Stimulated activated CD4-positive, alpha-beta T cell treated with anti-CD3 and anti-CD28 coated beads, Interleukin-1b, Interleukin-23, amount 100 ng/mL, for 1 hour (primary cell): ENCODE measurements at regions not wholly inside any gene's neighbourhood (a gene's known extent, or its start where the extent isn't known, plus 50 kb on each side); places are given as distances from the start of the nearest gene placed in this dataset.

Source experiments
- DNase-seq, 2 donors: peaks; one replicate each; pipeline ENCODE4 v3.0.0-alpha.2; 2020; ENCODE audit warnings: low read depth in 2 of 2

DNA sequence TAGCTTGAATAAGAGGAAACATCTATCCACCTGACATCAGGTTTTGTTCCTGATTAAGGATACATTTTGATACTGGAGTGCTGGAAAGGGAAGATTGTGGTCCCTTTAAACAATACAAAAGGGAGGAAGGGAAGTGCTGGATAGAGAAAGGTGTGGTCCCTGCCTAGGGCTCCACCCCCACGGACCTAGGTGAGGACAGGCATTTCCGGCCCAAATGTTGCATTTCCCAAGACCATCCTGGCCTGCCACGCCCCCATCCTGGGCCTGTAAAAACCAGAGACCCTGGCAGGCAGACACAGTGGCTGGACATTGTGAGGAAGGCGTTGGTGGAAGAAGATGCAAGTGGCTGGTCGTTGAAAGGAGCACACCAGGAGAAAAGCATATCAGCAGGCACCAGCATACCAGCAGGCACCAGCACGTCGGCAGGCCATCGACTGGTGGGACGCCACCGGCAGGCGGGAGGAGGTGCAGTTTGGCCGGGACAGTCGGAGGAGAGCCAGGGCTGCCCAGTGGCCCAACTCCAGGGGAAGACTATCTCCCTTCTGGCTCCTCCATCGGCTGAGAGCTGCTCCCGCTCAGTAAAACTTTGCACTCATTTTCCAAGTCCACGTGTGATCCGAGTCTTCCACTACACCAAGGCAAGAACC lies 53.2 kb upstream of the AMN1 start:
- no peak for DNase-seq

DNA sequence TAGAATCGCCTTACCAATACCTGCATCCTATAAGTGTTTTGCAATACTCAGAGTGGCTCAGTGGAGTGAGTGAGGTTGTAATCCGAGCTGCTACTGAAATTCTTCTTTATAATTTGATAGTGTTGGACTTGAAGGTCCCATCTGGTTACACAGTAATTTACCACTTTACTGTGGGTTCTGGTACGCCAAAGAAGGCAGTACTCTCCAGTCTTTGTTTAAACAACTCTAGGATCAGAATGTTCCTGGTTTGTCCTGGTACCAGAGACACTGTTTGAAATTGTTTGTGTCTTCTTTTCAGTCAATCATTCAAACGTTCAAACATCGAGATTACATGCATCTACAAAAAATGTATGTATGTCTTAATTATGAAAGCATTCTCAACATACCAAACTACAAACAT lies 51.3 kb upstream of the AMN1 start:
- no peak for DNase-seq

DNA sequence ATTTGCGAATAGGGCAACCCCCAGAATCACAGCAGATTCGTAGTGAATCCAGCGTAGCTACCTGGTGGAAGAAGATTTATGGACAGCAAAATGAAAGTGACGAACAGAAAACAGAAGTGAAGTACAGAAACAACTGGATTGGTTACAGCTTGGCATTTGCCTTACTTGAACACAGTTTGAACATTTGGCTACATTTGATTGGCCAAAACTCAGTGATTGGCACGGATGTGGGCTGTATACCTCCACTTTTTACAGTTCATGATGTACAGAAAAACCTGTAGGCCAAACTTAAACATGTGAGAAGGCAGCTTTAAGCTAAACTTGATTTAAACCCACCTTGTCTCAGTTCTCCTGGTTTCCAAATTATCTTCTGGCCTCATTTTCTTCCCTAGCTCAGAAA lies 49.9 kb upstream of the AMN1 start:
- no peak for DNase-seq
